T-helper 1 cell treated with Interleukin-12 subunit alpha and Interleukin-12 subunit beta and Interleukin-4 antibody, amounts not matched to agents 30 μg/mL and 1 μg/mL, for 36 hours (primary cell): ENCODE measurements at regions not wholly inside any gene's neighbourhood (a gene's known extent, or its start where the extent isn't known, plus 50 kb on each side); places are given as distances from the start of the nearest gene placed in this dataset.
"Not testable (repeated sequence)": the region's sequence is repeated elsewhere in the genome, so short reads cannot be mapped to it uniquely, and the experiment has no call there.

Source experiments
- H3K27ac Mint-ChIP-seq: one replicate; pipeline ENCODE4 v1.8.0; 2021; ENCODE audit warnings: mild to moderate bottlenecking, mixed read lengths
- H3K27me3 Mint-ChIP-seq: one replicate; pipeline ENCODE4 v1.8.0; 2021; ENCODE audit warnings: low read depth, mixed read lengths
- H3K36me3 Mint-ChIP-seq: one replicate; pipeline ENCODE4 v1.8.0; 2021; ENCODE audit warnings: low read depth, mixed read lengths
- H3K4me1 Mint-ChIP-seq: one replicate; pipeline ENCODE4 v1.8.0; 2021; ENCODE audit warnings: low read depth, mixed read lengths
- H3K4me3 Mint-ChIP-seq: one replicate; pipeline ENCODE4 v1.8.0; 2021; ENCODE audit warnings: mild to moderate bottlenecking, moderate library complexity, mixed read lengths
- H3K9me3 Mint-ChIP-seq: one replicate; pipeline ENCODE4 v1.8.0; 2021; ENCODE audit warnings: mixed read lengths

DNA sequence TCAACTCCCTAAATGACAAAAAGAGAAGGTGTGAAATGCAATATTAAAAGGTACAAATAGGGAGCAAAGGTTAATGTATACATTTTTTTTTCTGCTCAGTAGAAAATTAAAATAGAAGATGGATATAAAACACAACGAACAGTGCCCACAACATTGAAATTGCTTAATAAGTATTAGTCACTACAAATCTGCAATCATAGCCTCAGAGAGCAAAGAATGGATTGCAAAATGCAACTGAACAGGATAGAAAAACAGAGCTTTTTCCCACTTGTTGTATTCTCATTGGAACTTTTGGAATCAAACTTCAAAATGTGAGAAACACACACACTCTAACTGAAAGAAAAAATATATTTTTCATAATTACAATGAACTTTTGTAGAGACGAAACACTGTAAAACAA, 552.2 kb upstream of the NCAM2 start:
- no peaks in the 10 kb centered on the region for H3K36me3 Mint-ChIP-seq
- no peak overlapping the region for H3K4me3 Mint-ChIP-seq
- no peak overlapping the region for H3K27ac Mint-ChIP-seq

DNA sequence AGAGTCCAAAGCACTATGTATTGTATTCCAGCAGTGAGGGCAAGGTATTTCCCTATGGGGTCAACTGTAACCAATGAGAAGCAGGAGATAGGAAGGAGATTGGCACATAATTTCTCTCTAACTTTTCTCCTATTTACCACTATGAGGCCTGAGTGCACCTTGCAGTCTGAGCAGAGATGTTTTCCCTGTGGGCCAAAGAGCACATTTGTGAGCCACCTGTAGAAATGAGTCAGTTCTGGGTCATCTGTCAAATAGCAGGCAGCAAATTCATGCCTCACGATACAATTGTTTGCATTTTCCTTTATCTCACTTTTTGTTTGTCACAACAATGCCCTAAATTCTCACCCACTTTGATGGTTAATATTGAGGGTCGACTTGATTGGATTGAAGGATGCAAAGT, 547.2 kb upstream of the NCAM2 start:
- no peaks in the 10 kb centered on the region for H3K4me1 Mint-ChIP-seq
- H3K36me3 Mint-ChIP-seq = no peaks in the 10 kb centered on the region

More for the DNA sequence above, 552.2 kb upstream of the NCAM2 start:
- no peaks in the 10 kb centered on the region for H3K4me1 Mint-ChIP-seq
- no peaks in the 10 kb centered on the region for H3K27me3 Mint-ChIP-seq
- H3K9me3 Mint-ChIP-seq = peaks cover 23% of the 10 kb centered on the region

DNA sequence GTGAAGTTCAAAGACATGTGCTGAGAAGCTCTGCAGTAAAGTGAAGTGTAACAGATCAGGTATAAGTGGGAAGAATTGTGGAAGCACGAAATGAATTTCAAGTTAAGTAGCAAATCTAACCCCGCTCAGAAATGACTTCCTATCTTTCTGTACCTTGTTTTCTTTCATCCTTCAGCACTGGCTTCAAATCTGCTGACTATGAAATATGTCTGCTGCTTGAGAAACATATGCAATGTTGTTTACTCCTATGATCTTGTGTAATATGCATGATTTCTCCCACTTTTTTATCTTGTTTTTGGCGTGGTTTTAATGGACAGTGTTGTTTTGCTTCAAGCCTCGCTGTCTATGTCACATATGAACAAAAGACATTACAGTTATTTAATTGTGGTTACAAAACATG, 545.3 kb upstream of the NCAM2 start:
- no peaks in the 10 kb centered on the region for H3K36me3 Mint-ChIP-seq
- H3K4me3 Mint-ChIP-seq = no peak overlapping the region
- no peaks in the 10 kb centered on the region for H3K27me3 Mint-ChIP-seq
- H3K4me1 Mint-ChIP-seq = no peaks in the 10 kb centered on the region
- no peak overlapping the region for H3K27ac Mint-ChIP-seq
- peaks cover 11% of the 10 kb centered on the region for H3K9me3 Mint-ChIP-seq

More for the DNA sequence above, 547.2 kb upstream of the NCAM2 start:
- no peak overlapping the region for H3K4me3 Mint-ChIP-seq
- H3K27ac Mint-ChIP-seq = no peak overlapping the region
- peaks cover 11% of the 10 kb centered on the region for H3K9me3 Mint-ChIP-seq
- no peaks in the 10 kb centered on the region for H3K27me3 Mint-ChIP-seq

DNA sequence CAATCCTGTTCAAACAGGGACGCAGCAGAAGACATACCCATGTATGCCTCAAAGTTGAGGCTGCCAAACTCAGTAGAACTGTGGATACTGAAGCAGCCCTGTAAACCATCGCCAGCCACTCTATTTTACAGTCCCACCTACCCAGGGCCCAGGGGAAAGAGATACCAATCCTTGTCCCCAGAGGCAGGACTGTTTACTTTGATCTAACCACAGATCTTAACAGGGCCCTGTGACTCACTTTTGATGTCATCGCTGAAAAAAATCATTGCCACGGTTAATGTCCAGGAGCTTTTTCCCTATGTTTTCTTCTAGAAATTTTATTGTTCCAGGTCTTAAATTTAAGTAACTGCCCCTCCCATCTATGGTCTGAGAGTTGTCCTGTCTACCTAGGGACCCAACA, 538.4 kb upstream of the NCAM2 start:
- peaks cover 11% of the 10 kb centered on the region for H3K9me3 Mint-ChIP-seq
- H3K36me3 Mint-ChIP-seq = no peaks in the 10 kb centered on the region
- H3K4me3 Mint-ChIP-seq = no peak overlapping the region
- H3K27me3 Mint-ChIP-seq = no peaks in the 10 kb centered on the region
- H3K4me1 Mint-ChIP-seq = no peaks in the 10 kb centered on the region
- H3K27ac Mint-ChIP-seq = no peak overlapping the region

DNA sequence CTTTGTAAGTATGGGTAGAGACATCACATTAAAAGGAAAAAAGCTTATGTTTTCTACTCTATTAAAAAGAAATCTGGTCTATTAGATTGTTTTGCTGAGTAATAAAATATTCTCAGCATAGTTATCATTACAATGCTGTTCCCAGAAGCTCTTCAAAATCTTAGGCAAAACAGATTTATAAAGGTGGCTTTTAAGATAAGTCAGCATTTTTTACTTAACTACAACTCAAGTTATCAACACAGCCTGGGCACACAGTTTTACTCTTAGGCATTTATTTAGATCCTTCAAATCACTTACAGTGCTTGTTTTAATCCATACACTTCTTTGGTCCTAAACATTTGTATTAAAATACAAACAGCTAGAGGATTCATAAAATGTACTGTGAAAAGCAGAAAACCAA, 534.8 kb upstream of the NCAM2 start:
- H3K36me3 Mint-ChIP-seq = no peaks in the 10 kb centered on the region
- H3K4me1 Mint-ChIP-seq = no peaks in the 10 kb centered on the region
- peaks cover 15% of the 10 kb centered on the region for H3K9me3 Mint-ChIP-seq
- no peak overlapping the region for H3K4me3 Mint-ChIP-seq
- H3K27ac Mint-ChIP-seq = no peak overlapping the region
- no peaks in the 10 kb centered on the region for H3K27me3 Mint-ChIP-seq

DNA sequence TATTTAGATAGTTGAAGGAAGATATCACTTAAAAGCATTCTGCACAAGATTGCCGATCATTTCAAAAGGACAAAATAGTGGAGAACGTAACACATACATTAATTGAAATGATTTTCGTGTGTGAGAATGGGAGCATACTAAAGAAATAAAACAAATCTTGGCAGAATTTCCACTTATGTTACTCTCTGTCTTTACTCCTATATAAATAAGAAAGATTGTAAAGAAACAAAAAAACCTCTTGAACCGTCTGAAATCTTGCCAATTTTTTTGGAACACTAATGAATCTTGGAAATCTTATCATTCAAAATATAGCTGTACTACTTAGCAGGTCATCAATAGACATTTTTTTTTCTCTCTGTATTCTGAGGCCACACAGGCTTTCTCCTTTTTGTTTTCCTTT, 528.8 kb upstream of the NCAM2 start:
- Mint-ChIP-seq H3K4me1 (no peaks in the 10 kb centered on the region), H3K36me3 (no peaks in the 10 kb centered on the region), H3K27ac (no peak overlapping the region), H3K4me3 (no peak overlapping the region), H3K27me3 (no peaks in the 10 kb centered on the region), H3K9me3 (peaks cover 15% of the 10 kb centered on the region)

DNA sequence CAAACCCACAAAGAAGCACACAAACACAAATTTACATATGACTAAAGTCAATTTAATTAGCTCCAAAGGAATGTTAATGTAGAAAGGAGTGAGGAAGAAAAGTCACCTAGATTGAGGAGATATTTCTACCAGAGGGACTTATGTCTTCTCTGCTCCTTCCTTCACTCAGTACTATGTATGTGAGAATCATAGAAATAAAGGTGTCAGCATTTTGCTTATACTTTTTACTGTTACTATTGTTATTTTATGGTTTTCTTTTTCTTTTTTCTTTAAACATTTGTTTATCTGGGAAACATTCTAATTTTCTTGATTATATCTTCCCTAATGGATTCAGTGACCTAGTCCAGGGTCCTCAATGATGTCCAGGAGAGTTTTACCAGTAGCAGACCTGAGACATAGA, 511.9 kb upstream of the NCAM2 start:
- Mint-ChIP-seq H3K9me3 (peaks cover 18% of the 10 kb centered on the region), H3K4me1 (no peaks in the 10 kb centered on the region)

DNA sequence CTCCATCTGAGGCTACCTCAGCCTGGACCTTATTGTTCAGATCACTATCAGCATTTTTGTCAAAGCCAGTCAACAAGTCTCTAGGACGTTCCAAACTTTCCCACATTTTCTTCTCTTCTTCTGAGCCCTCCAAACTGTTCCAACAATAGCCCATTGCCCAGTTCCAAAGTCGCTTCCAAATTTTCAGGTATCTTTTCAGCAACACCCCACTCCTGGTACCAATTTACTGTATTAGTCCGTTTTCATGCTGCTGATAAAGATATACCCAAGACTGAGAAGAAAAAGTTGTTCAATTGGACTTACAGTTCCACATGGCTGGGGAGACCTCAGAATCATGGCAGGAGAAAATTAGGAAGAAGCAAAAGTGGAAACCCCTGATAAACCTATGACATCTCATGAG, 495.3 kb upstream of the NCAM2 start:
- H3K27me3 Mint-ChIP-seq, H3K4me1 Mint-ChIP-seq, H3K4me3 Mint-ChIP-seq, H3K36me3 Mint-ChIP-seq, H3K27ac Mint-ChIP-seq: not testable (repeated sequence)
- H3K9me3 Mint-ChIP-seq = peaks cover 87% of the 10 kb centered on the region

More for the DNA sequence above, 511.9 kb upstream of the NCAM2 start:
- no peak overlapping the region for H3K27ac Mint-ChIP-seq
- no peak overlapping the region for H3K4me3 Mint-ChIP-seq
- no peaks in the 10 kb centered on the region for H3K27me3 Mint-ChIP-seq
- H3K36me3 Mint-ChIP-seq = no peaks in the 10 kb centered on the region

DNA sequence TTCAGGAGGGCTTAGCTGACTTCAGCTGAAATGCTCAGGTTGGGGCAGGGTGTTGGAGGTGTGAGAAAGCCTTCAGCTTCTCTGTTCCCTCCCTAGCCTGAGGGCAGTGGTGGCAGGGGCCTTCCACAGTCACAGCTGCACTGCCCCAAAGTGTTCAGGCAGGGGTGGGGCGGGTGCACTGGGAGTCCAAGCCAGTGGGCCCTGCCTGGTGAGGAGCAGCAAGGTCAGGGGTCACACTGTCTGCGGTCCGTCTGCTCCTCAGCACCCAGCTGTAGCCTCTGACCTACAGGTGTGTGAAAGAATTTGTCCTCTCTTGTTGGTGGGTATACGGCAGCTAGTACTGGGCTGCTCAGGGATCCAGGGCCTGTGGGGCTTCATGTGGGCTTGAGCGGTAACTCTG, 490.4 kb upstream of the NCAM2 start:
- Mint-ChIP-seq H3K4me1 (no peaks in the 10 kb centered on the region), H3K9me3 (peaks cover 64% of the 10 kb centered on the region), H3K4me3 (no peak overlapping the region), H3K27ac (no peak overlapping the region), H3K36me3 (peaks cover 3% of the 10 kb centered on the region), H3K27me3 (no peaks in the 10 kb centered on the region)

DNA sequence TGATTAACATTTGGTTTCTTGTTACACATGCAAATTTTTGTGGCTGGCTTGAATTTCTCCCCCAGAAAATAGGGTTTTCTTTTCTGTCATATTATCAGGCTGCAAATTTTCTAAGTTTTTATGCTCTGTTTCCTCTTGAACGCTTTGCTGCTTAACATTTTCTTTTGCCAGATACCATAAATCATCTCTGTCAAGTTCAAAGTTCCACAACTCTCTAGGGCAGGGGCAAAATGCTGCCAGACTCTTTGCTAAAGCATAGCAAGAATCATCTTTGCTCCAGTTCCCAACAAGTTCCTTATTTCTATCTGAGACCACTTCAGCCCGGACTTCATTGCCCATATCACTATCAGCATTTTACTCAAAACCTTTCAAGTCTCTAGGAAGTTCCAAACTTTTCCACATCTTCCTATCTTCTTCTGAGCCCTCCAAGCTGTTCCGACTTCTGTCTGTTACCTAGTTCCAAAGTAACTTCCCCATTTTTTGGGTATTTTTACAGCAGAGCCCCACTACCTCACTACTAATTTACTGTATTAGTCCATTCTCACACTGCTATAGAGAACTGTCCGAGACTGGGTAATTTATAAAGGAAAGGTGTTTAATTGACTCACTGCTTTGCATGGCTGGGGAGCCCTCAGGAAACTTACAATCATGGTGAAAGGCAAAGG, 486.9 kb upstream of the NCAM2 start:
- Mint-ChIP-seq H3K4me3 (no peak overlapping the region), H3K4me1 (no peaks in the 10 kb centered on the region), H3K27me3 (no peaks in the 10 kb centered on the region), H3K36me3 (no peaks in the 10 kb centered on the region), H3K27ac (no peak overlapping the region), H3K9me3 (peaks cover 33% of the 10 kb centered on the region)

DNA sequence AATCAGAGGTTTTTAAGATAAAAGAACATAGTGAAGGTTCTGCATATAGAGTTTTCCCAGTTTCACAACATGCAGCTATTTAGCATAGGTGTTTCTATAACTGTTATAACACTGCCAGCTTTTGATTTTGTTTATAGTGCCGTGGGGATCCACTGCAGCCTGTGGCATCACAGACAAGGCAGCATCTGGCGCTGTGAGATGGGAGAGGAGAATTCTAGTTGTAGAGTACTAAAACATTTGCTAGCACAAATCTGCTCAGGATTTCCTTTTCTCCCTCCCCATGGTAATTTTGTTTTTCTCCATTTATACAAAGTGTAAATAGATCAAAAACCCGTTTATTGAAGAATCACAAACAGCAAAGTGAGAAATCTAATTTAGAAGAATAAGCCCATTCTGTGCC, 482.8 kb upstream of the NCAM2 start:
- H3K27me3 Mint-ChIP-seq = no peaks in the 10 kb centered on the region
- H3K36me3 Mint-ChIP-seq = no peaks in the 10 kb centered on the region
- no peak overlapping the region for H3K4me3 Mint-ChIP-seq
- peaks cover 19% of the 10 kb centered on the region for H3K9me3 Mint-ChIP-seq
- no peaks in the 10 kb centered on the region for H3K4me1 Mint-ChIP-seq
- H3K27ac Mint-ChIP-seq = no peak overlapping the region

DNA sequence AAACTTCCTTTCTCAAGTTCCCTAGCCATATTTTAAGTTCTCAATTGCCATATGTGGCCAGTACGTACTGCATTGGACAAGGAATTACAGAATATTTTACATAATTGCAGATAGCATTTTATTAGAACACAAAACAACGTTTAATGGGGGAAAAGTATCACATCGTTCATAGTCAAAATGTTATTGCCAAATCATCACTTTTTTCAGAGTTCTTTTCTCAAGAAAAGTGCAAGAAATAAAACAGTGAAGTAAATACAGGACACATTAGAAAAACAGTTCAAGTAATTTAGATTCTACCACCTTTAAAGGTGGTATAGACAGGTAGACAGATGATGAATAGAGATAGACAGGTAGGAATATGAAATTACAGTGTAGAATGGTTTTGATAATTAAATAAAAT, 479.1 kb upstream of the NCAM2 start:
- Mint-ChIP-seq H3K27me3 (no peaks in the 10 kb centered on the region), H3K27ac (no peak overlapping the region), H3K36me3 (no peaks in the 10 kb centered on the region)

DNA sequence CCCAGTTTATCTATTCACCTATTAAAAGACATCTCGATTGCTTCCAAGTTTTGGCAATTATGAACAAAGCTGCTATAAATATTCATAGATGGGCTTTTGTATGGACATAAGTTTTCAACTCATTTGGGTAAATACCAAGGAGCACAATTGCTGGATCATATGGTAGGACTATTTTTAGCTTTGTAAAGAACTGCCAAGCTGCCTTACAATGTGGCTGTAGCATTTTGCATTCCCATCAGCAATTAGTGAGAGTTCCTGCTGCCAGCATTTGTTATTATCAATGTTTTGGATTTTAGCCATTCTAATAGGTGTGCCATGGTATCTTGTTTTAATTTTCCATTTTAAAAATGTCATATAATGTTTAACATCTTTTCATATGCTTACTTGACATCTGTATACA, 475.6 kb upstream of the NCAM2 start:
- Mint-ChIP-seq H3K36me3 (no peaks in the 10 kb centered on the region), H3K9me3 (peaks cover 8% of the 10 kb centered on the region), H3K27ac (no peak overlapping the region), H3K4me1 (no peaks in the 10 kb centered on the region), H3K4me3 (no peak overlapping the region), H3K27me3 (no peaks in the 10 kb centered on the region)

More for the DNA sequence above, 479.1 kb upstream of the NCAM2 start:
- Mint-ChIP-seq H3K4me1 (no peaks in the 10 kb centered on the region), H3K9me3 (peaks cover 9% of the 10 kb centered on the region), H3K4me3 (no peak overlapping the region)

DNA sequence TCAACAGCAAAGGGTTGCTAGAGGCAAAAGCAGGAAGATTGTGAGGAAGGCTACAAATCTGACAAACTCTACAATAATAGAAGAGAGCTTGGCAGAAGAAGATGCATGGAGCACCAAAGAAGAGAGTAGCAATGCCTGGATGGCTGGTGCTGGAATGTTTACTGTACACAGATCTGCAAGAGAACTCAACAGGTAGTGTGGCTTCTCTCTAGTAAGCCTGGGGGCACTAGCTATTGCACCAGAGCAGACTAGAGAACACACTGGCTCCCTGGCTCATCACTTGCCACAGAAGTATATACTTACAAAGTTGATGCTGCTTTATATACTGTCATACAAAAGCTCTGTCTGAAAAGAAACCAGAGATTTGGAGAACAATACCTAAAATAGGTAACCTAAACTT, 475.0 kb upstream of the NCAM2 start:
- Mint-ChIP-seq H3K4me3 (no peak overlapping the region), H3K4me1 (no peaks in the 10 kb centered on the region), H3K27ac (no peak overlapping the region), H3K27me3 (no peaks in the 10 kb centered on the region), H3K36me3 (no peaks in the 10 kb centered on the region), H3K9me3 (peaks cover 7% of the 10 kb centered on the region)

DNA sequence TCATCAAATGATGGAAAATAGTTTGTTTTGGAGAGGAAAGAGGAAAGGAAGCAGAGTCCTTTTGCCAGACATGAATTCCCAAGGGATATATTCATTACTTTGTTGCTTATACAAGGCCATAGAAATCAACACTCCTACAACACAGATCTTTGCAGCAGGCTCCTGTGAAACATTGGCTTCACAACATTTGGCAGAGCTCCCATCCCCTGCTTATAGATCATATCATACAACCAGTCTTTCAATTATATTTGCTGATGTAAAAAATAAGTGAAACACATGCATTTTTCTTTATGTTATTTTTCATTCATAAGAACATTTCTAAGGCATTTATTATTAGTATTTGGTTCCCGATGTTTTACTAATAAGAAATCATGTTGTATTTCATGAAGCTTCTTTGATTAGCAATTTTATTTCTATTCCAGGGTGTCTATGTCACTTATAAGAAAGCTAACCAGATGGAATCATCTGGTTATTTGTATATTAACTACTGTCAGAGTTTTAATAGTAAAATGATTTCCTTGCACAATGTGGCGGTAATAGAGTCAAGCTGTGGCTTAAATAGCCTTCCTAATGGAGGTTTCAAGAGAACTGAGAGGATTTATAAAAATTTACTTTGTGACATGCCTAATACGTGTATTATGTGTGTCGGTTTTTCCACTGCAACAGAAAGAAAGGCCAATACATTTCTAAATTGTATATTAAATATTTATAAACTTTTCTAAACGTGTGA, 470.3 kb upstream of the NCAM2 start:
- Mint-ChIP-seq H3K36me3 (no peaks in the 10 kb centered on the region), H3K9me3 (peaks cover 18% of the 10 kb centered on the region), H3K4me3 (no peak overlapping the region), H3K4me1 (no peaks in the 10 kb centered on the region), H3K27ac (no peak overlapping the region), H3K27me3 (no peaks in the 10 kb centered on the region)
